ENCODE measurements at regions not wholly inside any gene's neighbourhood (a gene's known extent, or its start where the extent isn't known, plus 50 kb on each side); places are given as distances from the start of the nearest gene placed in this dataset.

- H3K9me2 ChIP-seq (ENCODE audit: insufficient read depth, low read length) = no peaks in the 10 kb centered on the region
- no peak overlapping the region for H3K27ac ChIP-seq (ENCODE audit: low read length)
- no peaks in the 10 kb centered on the region for H3F3A ChIP-seq (ENCODE audit: insufficient read depth, low read length, poor library complexity, severe bottlenecking)
- no peaks in the 10 kb centered on the region for H3K27me3 ChIP-seq (ENCODE audit: insufficient read depth, low read depth, low read length)
- H3K36me3 ChIP-seq (ENCODE audit: insufficient read depth, low read length) = no peaks in the 10 kb centered on the region
- no peaks in the 10 kb centered on the region for H4K20me1 ChIP-seq (ENCODE audit: insufficient read depth)
- no peaks in the 10 kb centered on the region for H3K9me3 ChIP-seq (ENCODE audit: low read length)
- no peaks in the 10 kb centered on the region for H3K79me2 ChIP-seq (replicated peaks; ENCODE audit: insufficient read depth, low read length)
- no peak overlapping the region for H3K9ac ChIP-seq (ENCODE audit: low read length)
- peak; percentile 7 for TF ChIP-seq POLR2AphosphoS5 (IDR thresholded peaks at IDR 0.05)
- no peak for TF ChIP-seq REST (IDR thresholded peaks at IDR 0.05; ENCODE audit: borderline replicate concordance)
- no peak overlapping the region for H3K4me2 ChIP-seq (ENCODE audit: low read length)
- H2AFZ ChIP-seq (ENCODE audit: low read depth, low read length) = no peak overlapping the region
- no peak overlapping the region for H3K4me3 ChIP-seq (ENCODE audit: low read length)
Observed at GRCh38 chr5:45189481-45189880, 380.7 kb downstream of the MRPS30 start.

GRCh38 chr5:45195026-45195425 is 386.3 kb downstream of the MRPS30 start:
- Histone ChIP-seq H3K27me3 (ENCODE audit: insufficient read depth, low read depth, low read length) (no peaks in the 10 kb centered on the region), H3K79me2 (replicated peaks; ENCODE audit: insufficient read depth, low read length) (no peaks in the 10 kb centered on the region), H3K4me3 (ENCODE audit: low read length) (no peak overlapping the region), H3K4me2 (ENCODE audit: low read length) (no peak overlapping the region), H2AFZ (ENCODE audit: low read depth, low read length) (no peak overlapping the region), H3K9ac (ENCODE audit: low read length) (no peak overlapping the region), H3K9me2 (ENCODE audit: insufficient read depth, low read length) (no peaks in the 10 kb centered on the region), H4K20me1 (ENCODE audit: insufficient read depth) (no peaks in the 10 kb centered on the region), H3K27ac (ENCODE audit: low read length) (no peak overlapping the region), H3K9me3 (ENCODE audit: low read length) (no peaks in the 10 kb centered on the region), H3K36me3 (ENCODE audit: insufficient read depth, low read length) (no peaks in the 10 kb centered on the region), H3F3A (ENCODE audit: insufficient read depth, low read length, poor library complexity, severe bottlenecking) (no peaks in the 10 kb centered on the region)
- TF ChIP-seq MXI1 (conservative IDR thresholded peaks at IDR 0.05; ENCODE audit: poor library complexity, severe bottlenecking) = no peak
- TF ChIP-seq CTCF (IDR thresholded peaks at IDR 0.05; ENCODE audit: poor library complexity, severe bottlenecking) = no peak
- no peak for TF ChIP-seq SMC3 (conservative IDR thresholded peaks at IDR 0.05; ENCODE audit: poor library complexity)
- TF ChIP-seq EZH2 (IDR thresholded peaks at IDR 0.05; ENCODE audit: borderline replicate concordance, insufficient read depth, low read length, poor library complexity, severe bottlenecking) = no peak
